Activated CD4-positive, alpha-beta memory T cell treated with anti-CD3 and anti-CD28 coated beads, Interleukin-2, amount 10 ng/mL, durations not matched to agents 7 days and 5 days (primary cell): ENCODE measurements at regions not wholly inside any gene's neighbourhood (a gene's known extent, or its start where the extent isn't known, plus 50 kb on each side); places are given as distances from the start of the nearest gene placed in this dataset.
"Not testable (repeated sequence)": the region's sequence is repeated elsewhere in the genome, so short reads cannot be mapped to it uniquely, and the experiment has no call there.

Source experiments
- CTCF ChIA-PET: fragments of 350-600 bp; sonication (Branson Sonifier 250); formaldehyde crosslinking; loops from one replicate; lab custom pipeline; 2021; ENCODE audit warnings: antibody characterized with exemption, inconsistent platforms; lab: Charles Lee
- POLR2A ChIA-PET: fragments of 350-600 bp; sonication (Branson Sonifier 250); formaldehyde crosslinking; loops from one replicate; lab custom pipeline; 2021; ENCODE audit warnings: antibody characterized with exemption; lab: Charles Lee
- DNase-seq: peaks from one replicate; pipeline ENCODE4 v3.0.0-alpha.2; 2020
- H3K27ac Mint-ChIP-seq: one replicate; pipeline ENCODE4 v1.8.0; 2021; ENCODE audit warnings: mild to moderate bottlenecking, mixed read lengths
- H3K27me3 Mint-ChIP-seq: one replicate; pipeline ENCODE4 v1.8.0; 2021; ENCODE audit warnings: mixed read lengths
- H3K36me3 Mint-ChIP-seq: one replicate; pipeline ENCODE4 v1.8.0; 2021; ENCODE audit warnings: low read depth, mixed read lengths
- H3K4me1 Mint-ChIP-seq: one replicate; pipeline ENCODE4 v1.8.0; 2021; ENCODE audit warnings: mixed read lengths
- H3K4me3 Mint-ChIP-seq: one replicate; pipeline ENCODE4 v1.8.0; 2021; ENCODE audit warnings: mild to moderate bottlenecking, mixed read lengths
- H3K9me3 Mint-ChIP-seq: one replicate; pipeline ENCODE4 v1.8.0; 2021; ENCODE audit warnings: mixed read lengths

- H3K36me3 Mint-ChIP-seq, result no peaks in the 10 kb centered on the region
- POLR2A ChIA-PET, result no interaction called here
- DNase-seq, result no peak
- H3K4me3 Mint-ChIP-seq, result no peak overlapping the region
- no peaks in the 10 kb centered on the region for H3K9me3 Mint-ChIP-seq
- no peak overlapping the region for H3K27ac Mint-ChIP-seq
- no peaks in the 10 kb centered on the region for H3K27me3 Mint-ChIP-seq
- CTCF ChIA-PET, result no interaction called here
- peaks cover 16% of the 10 kb centered on the region for H3K4me1 Mint-ChIP-seq
These were observed 54.6 kb upstream of the URI1 start for GRCh38 chr19:29887442-29887855.

GRCh38 chr19:29888047-29888446 lies 54.0 kb upstream of the URI1 start:
- CTCF ChIA-PET, H3K27me3 Mint-ChIP-seq, H3K27ac Mint-ChIP-seq, H3K36me3 Mint-ChIP-seq, DNase-seq, H3K9me3 Mint-ChIP-seq, H3K4me3 Mint-ChIP-seq, POLR2A ChIA-PET: not testable (repeated sequence)
- peaks cover 16% of the 10 kb centered on the region for H3K4me1 Mint-ChIP-seq

GRCh38 chr19:29889702-29890101 lies 52.3 kb upstream of the URI1 start:
- Mint-ChIP-seq H3K4me1 (peaks cover 16% of the 10 kb centered on the region), H3K27me3 (no peaks in the 10 kb centered on the region), H3K4me3 (no peak overlapping the region), H3K9me3 (no peaks in the 10 kb centered on the region), H3K36me3 (no peaks in the 10 kb centered on the region), H3K27ac (no peak overlapping the region)
- CTCF ChIA-PET, result no interaction called here
- POLR2A ChIA-PET, result interaction anchor here (0.6 kb wide), 1 partner anchor 92 kb away, joined by 3 read pairs; no protein-coding TSS in a partner anchor
- DNase-seq, result no peak

- H3K4me1 Mint-ChIP-seq, result peaks cover 16% of the 10 kb centered on the region
- CTCF ChIA-PET, result no interaction called here
- H3K4me3 Mint-ChIP-seq, result no peak overlapping the region
- no peaks in the 10 kb centered on the region for H3K9me3 Mint-ChIP-seq
- POLR2A ChIA-PET, result interaction anchor here (0.6 kb wide), 1 partner anchor 92 kb away, joined by 3 read pairs; no protein-coding TSS in a partner anchor
- no peaks in the 10 kb centered on the region for H3K27me3 Mint-ChIP-seq
- no peaks in the 10 kb centered on the region for H3K36me3 Mint-ChIP-seq
- no peak overlapping the region for H3K27ac Mint-ChIP-seq
- no peak for DNase-seq
These were observed 51.6 kb upstream of the URI1 start for GRCh38 chr19:29890392-29890791.
